ENCODE measurements at regions not wholly inside any gene's neighbourhood (a gene's known extent, or its start where the extent isn't known, plus 50 kb on each side); places are given as distances from the start of the nearest gene placed in this dataset.

GRCh38 chr15:38072348-38073177 is 138.1 kb downstream of the TMCO5A start:
- Mint-ChIP-seq H3K27me3 (ENCODE audit: unreplicated experiment) (peaks cover 13% of the 10 kb centered on the region), H3K9me3 (ENCODE audit: unreplicated experiment) (no peaks in the 10 kb centered on the region), H3K36me3 (ENCODE audit: low read depth, unreplicated experiment) (no peaks in the 10 kb centered on the region), H3K27ac (ENCODE audit: unreplicated experiment) (peak overlapping the region; percentile 99), H3K4me1 (ENCODE audit: unreplicated experiment) (peaks cover 34% of the 10 kb centered on the region), H3K4me3 (ENCODE audit: unreplicated experiment) (peak overlapping the region; percentile 91)
- peak; percentile 75 for DNase-seq (ENCODE audit: low spot score)
- TF ChIP-seq CTCF (IDR thresholded peaks at IDR 0.05; ENCODE audit: unreplicated experiment), result no peak

GRCh38 chr15:38073178-38073946 is 138.9 kb downstream of the TMCO5A start:
- H3K4me3 Mint-ChIP-seq (ENCODE audit: unreplicated experiment), result peak overlapping the region; percentile 91
- peak; percentile 65 for DNase-seq (ENCODE audit: low spot score)
- no peaks in the 10 kb centered on the region for H3K9me3 Mint-ChIP-seq (ENCODE audit: unreplicated experiment)
- peaks cover 13% of the 10 kb centered on the region for H3K27me3 Mint-ChIP-seq (ENCODE audit: unreplicated experiment)
- peaks cover 34% of the 10 kb centered on the region for H3K4me1 Mint-ChIP-seq (ENCODE audit: unreplicated experiment)
- H3K36me3 Mint-ChIP-seq (ENCODE audit: low read depth, unreplicated experiment), result no peaks in the 10 kb centered on the region
- no peak for TF ChIP-seq CTCF (IDR thresholded peaks at IDR 0.05; ENCODE audit: unreplicated experiment)
- peak overlapping the region; percentile 99 for H3K27ac Mint-ChIP-seq (ENCODE audit: unreplicated experiment)

- H3K36me3 Mint-ChIP-seq (ENCODE audit: low read depth, unreplicated experiment), result no peaks in the 10 kb centered on the region
- no peak overlapping the region for H3K4me3 Mint-ChIP-seq (ENCODE audit: unreplicated experiment)
- TF ChIP-seq CTCF (IDR thresholded peaks at IDR 0.05; ENCODE audit: unreplicated experiment), result no peak
- peaks cover 34% of the 10 kb centered on the region for H3K4me1 Mint-ChIP-seq (ENCODE audit: unreplicated experiment)
- no peak for DNase-seq (ENCODE audit: low spot score)
- no peaks in the 10 kb centered on the region for H3K9me3 Mint-ChIP-seq (ENCODE audit: unreplicated experiment)
- peak overlapping the region; percentile 99 for H3K27ac Mint-ChIP-seq (ENCODE audit: unreplicated experiment)
- peaks cover 13% of the 10 kb centered on the region for H3K27me3 Mint-ChIP-seq (ENCODE audit: unreplicated experiment)
These were observed 139.6 kb downstream of the TMCO5A start for GRCh38 chr15:38074029-38074428.

- no peak overlapping the region for H3K4me3 Mint-ChIP-seq (ENCODE audit: unreplicated experiment)
- TF ChIP-seq CTCF (IDR thresholded peaks at IDR 0.05; ENCODE audit: unreplicated experiment), result no peak
- DNase-seq (ENCODE audit: low spot score), result no peak
- H3K9me3 Mint-ChIP-seq (ENCODE audit: unreplicated experiment), result no peaks in the 10 kb centered on the region
- peaks cover 13% of the 10 kb centered on the region for H3K27me3 Mint-ChIP-seq (ENCODE audit: unreplicated experiment)
- no peak overlapping the region for H3K27ac Mint-ChIP-seq (ENCODE audit: unreplicated experiment)
- H3K4me1 Mint-ChIP-seq (ENCODE audit: unreplicated experiment), result peaks cover 34% of the 10 kb centered on the region
- H3K36me3 Mint-ChIP-seq (ENCODE audit: low read depth, unreplicated experiment), result no peaks in the 10 kb centered on the region
These were observed 141.0 kb downstream of the TMCO5A start for GRCh38 chr15:38075466-38075865.

GRCh38 chr15:38076786-38077185 is 142.3 kb downstream of the TMCO5A start:
- no peak for DNase-seq (ENCODE audit: low spot score)

More at GRCh38 chr15:38076786-38077185, 142.3 kb downstream of the TMCO5A start:
- TF ChIP-seq CTCF (IDR thresholded peaks at IDR 0.05; ENCODE audit: unreplicated experiment), result no peak
- Mint-ChIP-seq H3K27ac (ENCODE audit: unreplicated experiment) (no peak overlapping the region), H3K4me1 (ENCODE audit: unreplicated experiment) (peaks cover 23% of the 10 kb centered on the region), H3K36me3 (ENCODE audit: low read depth, unreplicated experiment) (no peaks in the 10 kb centered on the region), H3K27me3 (ENCODE audit: unreplicated experiment) (peaks cover 13% of the 10 kb centered on the region), H3K9me3 (ENCODE audit: unreplicated experiment) (no peaks in the 10 kb centered on the region), H3K4me3 (ENCODE audit: unreplicated experiment) (no peak overlapping the region)
